ENCODE measurements at regions not wholly inside any gene's neighbourhood (a gene's known extent, or its start where the extent isn't known, plus 50 kb on each side); places are given as distances from the start of the nearest gene placed in this dataset.

- TF ChIP-seq HIC1 (tag by site-specific recombination; IDR thresholded peaks at IDR 0.05) (no peak), SETDB1 (IDR thresholded peaks at IDR 0.05; ENCODE audit: insufficient read length, low read length) (no peak)
Measured at GRCh38 chr21:35637431-35637830, 422.9 kb downstream of the SETD4 start (continued).

DNA sequence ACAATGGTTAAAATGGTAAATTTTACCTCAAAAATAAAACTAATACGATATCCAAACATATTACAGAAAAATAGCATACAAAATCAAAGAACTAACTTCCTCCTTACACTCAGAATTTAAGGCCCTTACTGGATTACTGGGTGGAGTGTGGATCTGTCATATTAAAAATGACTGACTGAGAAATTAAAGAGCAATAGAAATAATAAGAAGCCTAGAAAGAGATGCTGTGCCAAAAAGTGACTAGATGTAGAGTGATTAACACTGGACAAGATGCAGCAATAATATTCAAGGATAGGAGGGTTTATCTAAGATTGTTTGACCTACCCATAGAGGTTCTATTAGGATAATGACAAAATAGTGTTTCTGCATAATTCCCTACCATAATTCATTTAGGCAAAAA, 424.3 kb downstream of the SETD4 start:
- Histone ChIP-seq H3K4me3 (ENCODE audit: low read depth, low read length) (no peak overlapping the region), H3K9me3 (ENCODE audit: control insufficient read depth, insufficient read depth, low read depth, low read length) (no peaks in the 10 kb centered on the region), H3K27ac (ENCODE audit: extremely low read depth, low read depth, low read length) (no peak overlapping the region), H3K36me3 (ENCODE audit: control insufficient read depth in 2 of 2, insufficient read depth in 1 of 2, low read length in 2 of 2) (no peaks in the 10 kb centered on the region), H3K4me1 (ENCODE audit: control insufficient read depth, insufficient read depth, low read length) (no peaks in the 10 kb centered on the region)
- POLR2A ChIA-PET: no interaction called here
- TF ChIP-seq KLF8 (tag by site-specific recombination; IDR thresholded peaks at IDR 0.05): no peak
- TF ChIP-seq SETDB1 (IDR thresholded peaks at IDR 0.05; ENCODE audit: insufficient read length, low read length): no peak
- TF ChIP-seq ZNF148 (tag by site-specific recombination; IDR thresholded peaks at IDR 0.05; ENCODE audit: borderline replicate concordance): no peak
- TF ChIP-seq ZBTB10 (tag by site-specific recombination; IDR thresholded peaks at IDR 0.05): no peak
- TF ChIP-seq ZNF777 (tag by site-specific recombination; IDR thresholded peaks at IDR 0.05; ENCODE audit: borderline replicate concordance): no peak
- TF ChIP-seq ZNF785 (tag by site-specific recombination; IDR thresholded peaks at IDR 0.05): no peak
- TF ChIP-seq BCL6B (tag by site-specific recombination; IDR thresholded peaks at IDR 0.05): no peak
- TF ChIP-seq ZBTB17 (tag by site-specific recombination; IDR thresholded peaks at IDR 0.05): no peak
- no peak for TF ChIP-seq BCL11A (tag by site-specific recombination; IDR thresholded peaks at IDR 0.05; ENCODE audit: low read depth)
- TF ChIP-seq, protein P1, sequence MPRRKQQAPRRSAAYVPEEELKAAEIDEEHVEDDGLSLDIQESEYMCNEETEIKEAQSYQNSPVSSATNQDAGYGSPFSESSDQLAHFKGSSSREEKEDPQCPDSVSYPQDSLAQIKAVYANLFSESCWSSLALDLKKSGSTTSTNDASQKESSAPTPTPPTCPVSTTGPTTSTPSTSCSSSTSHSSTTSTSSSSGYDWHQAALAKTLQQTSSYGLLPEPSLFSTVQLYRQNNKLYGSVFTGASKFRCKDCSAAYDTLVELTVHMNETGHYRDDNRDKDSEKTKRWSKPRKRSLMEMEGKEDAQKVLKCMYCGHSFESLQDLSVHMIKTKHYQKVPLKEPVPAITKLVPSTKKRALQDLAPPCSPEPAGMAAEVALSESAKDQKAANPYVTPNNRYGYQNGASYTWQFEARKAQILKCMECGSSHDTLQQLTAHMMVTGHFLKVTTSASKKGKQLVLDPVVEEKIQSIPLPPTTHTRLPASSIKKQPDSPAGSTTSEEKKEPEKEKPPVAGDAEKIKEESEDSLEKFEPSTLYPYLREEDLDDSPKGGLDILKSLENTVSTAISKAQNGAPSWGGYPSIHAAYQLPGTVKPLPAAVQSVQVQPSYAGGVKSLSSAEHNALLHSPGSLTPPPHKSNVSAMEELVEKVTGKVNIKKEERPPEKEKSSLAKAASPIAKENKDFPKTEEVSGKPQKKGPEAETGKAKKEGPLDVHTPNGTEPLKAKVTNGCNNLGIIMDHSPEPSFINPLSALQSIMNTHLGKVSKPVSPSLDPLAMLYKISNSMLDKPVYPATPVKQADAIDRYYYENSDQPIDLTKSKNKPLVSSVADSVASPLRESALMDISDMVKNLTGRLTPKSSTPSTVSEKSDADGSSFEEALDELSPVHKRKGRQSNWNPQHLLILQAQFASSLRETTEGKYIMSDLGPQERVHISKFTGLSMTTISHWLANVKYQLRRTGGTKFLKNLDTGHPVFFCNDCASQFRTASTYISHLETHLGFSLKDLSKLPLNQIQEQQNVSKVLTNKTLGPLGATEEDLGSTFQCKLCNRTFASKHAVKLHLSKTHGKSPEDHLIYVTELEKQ (tag by site-specific recombination; IDR thresholded peaks at IDR 0.05; ENCODE audit: borderline replicate concordance): no peak
- TF ChIP-seq, protein P2, sequence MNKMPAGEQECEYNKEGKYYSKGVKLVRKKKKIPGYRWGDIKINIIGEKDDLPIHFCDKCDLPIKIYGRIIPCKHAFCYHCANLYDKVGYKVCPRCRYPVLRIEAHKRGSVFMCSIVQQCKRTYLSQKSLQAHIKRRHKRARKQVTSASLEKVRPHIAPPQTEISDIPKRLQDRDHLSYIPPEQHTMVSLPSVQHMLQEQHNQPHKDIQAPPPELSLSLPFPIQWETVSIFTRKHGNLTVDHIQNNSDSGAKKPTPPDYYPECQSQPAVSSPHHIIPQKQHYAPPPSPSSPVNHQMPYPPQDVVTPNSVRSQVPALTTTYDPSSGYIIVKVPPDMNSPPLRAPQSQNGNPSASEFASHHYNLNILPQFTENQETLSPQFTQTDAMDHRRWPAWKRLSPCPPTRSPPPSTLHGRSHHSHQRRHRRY (tag by site-specific recombination; IDR thresholded peaks at IDR 0.05): no peak
- TF ChIP-seq KLF16 (tag by site-specific recombination; IDR thresholded peaks at IDR 0.05): no peak
- no peak for TF ChIP-seq ZNF24 (tag by site-specific recombination; IDR thresholded peaks at IDR 0.05)
- CTCF ChIA-PET: interaction anchor here (0.6 kb wide), 1 partner anchor 990 kb away, joined by 3 read pairs; no protein-coding TSS in a partner anchor

Data from HEK293 (cell line).